GM23248 (cell line): ENCODE measurements at regions not wholly inside any gene's neighbourhood (a gene's known extent, or its start where the extent isn't known, plus 50 kb on each side); places are given as distances from the start of the nearest gene placed in this dataset.

Experiments
- DNase-seq: peaks from one replicate; pipeline ENCODE4 v3.0.0-alpha.2; 2015
- H2AFZ ChIP-seq: fragments of 200-600 bp; sonication (generic); 2 replicates; pipeline ENCODE4 v1.6.1; 2016; ENCODE audit warnings: antibody characterized with exemption
- H3F3A ChIP-seq: fragments of 200-600 bp; sonication (generic); 2 replicates; pipeline ENCODE4 v1.6.1; 2016; ENCODE audit warnings: mild to moderate bottlenecking, antibody characterized with exemption, mixed run types; ENCODE audit not compliant: insufficient read depth
- H3K27ac ChIP-seq: fragments of 200-600 bp; sonication (generic); 2 replicates; pipeline ENCODE4 v1.5.1; 2016; ENCODE audit warnings: mild to moderate bottlenecking
- H3K27me3 ChIP-seq: fragments of 200-600 bp; sonication (generic); replicated peaks from 2 replicates; pipeline ENCODE4 v1.6.1; 2016; ENCODE audit warnings: mild to moderate bottlenecking; ENCODE audit not compliant: insufficient read depth
- H3K36me3 ChIP-seq: fragments of 200-600 bp; sonication (generic); 2 replicates; pipeline ENCODE4 v1.6.1; 2016; ENCODE audit warnings: low read depth, mild to moderate bottlenecking
- H3K4me1 ChIP-seq: fragments of 200-600 bp; sonication (generic); 2 replicates; pipeline ENCODE4 v1.6.1; 2016; ENCODE audit warnings: mild to moderate bottlenecking; ENCODE audit not compliant: insufficient read depth
- H3K4me2 ChIP-seq: fragments of 200-600 bp; sonication (generic); one replicate; pipeline ENCODE4 v1.6.1; 2016; ENCODE audit warnings: mild to moderate bottlenecking; ENCODE audit not compliant: unreplicated experiment
- H3K4me3 ChIP-seq: fragments of 200-600 bp; sonication (generic); 2 replicates; pipeline ENCODE4 v1.5.1; 2016; ENCODE audit warnings: mild to moderate bottlenecking
- H3K79me2 ChIP-seq: fragments of 200-600 bp; sonication (generic); 2 replicates; pipeline ENCODE4 v1.6.1; 2016; ENCODE audit warnings: mild to moderate bottlenecking; ENCODE audit not compliant: insufficient read depth
- H3K9ac ChIP-seq: fragments of 200-600 bp; sonication (generic); 2 replicates; pipeline ENCODE4 v1.6.1; 2016; ENCODE audit warnings: mild to moderate bottlenecking
- H3K9me2 ChIP-seq: fragments of 200-600 bp; sonication (generic); 2 replicates; pipeline ENCODE4 v1.6.1; 2016; ENCODE audit warnings: mixed run types, mild to moderate bottlenecking, moderate library complexity; ENCODE audit not compliant: insufficient read depth
- H3K9me3 ChIP-seq: fragments of 200-600 bp; sonication (generic); one replicate; pipeline ENCODE4 v1.6.1; 2017; ENCODE audit warnings: low read depth
- H4K20me1 ChIP-seq: fragments of 200-600 bp; sonication (generic); 2 replicates; pipeline ENCODE4 v1.6.0; 2016; ENCODE audit not compliant: insufficient read depth
- EZH2 ChIP-seq: fragments of 200-600 bp; sonication (generic); IDR thresholded peaks from 2 replicates; pipeline ENCODE4 v1.6.1; 2018; ENCODE audit warnings: antibody characterized with exemption, mild to moderate bottlenecking; ENCODE audit not compliant: insufficient read depth, poor library complexity, severe bottlenecking
- EZH2phosphoT487 ChIP-seq: fragments of 200-600 bp; sonication (generic); IDR thresholded peaks from 2 replicates; pipeline ENCODE4 v1.6.1; 2018; ENCODE audit warnings: antibody characterized with exemption, moderate library complexity, mild to moderate bottlenecking, low read depth; ENCODE audit not compliant: insufficient read depth
- WGBS, 2 experiments: methylation state at CpG; one replicate each; pipeline ENCODE4 v1.1.6; 2015 to 2017; ENCODE audit warnings: low lambda C conversion rate in 2 of 2, low coverage in 1 of 2; ENCODE audit errors: missing lambda C conversion rate in 2 of 2; 5-methylcytosine and 5-hydroxymethylcytosine counted together
- in situ Hi-C: fragments of 300-500 bp; cut with MboI; formaldehyde crosslinking; loops from 2 replicates; pipeline ENCODE4 v1.15.0; 2020

- DNase-seq: no peak
- H3K36me3 ChIP-seq: no peaks in the 10 kb centered on the region
- H3K27ac ChIP-seq: no peak overlapping the region
- in situ Hi-C loops: no loop called here
- H3K4me1 ChIP-seq: peaks cover 34% of the 10 kb centered on the region
- no peaks in the 10 kb centered on the region for H3K79me2 ChIP-seq
- no peak overlapping the region for H3K4me3 ChIP-seq
- no peaks in the 10 kb centered on the region for H3K9me3 ChIP-seq
- H3F3A ChIP-seq: peaks cover 9% of the 10 kb centered on the region; the same call in 1 of the 2 replicates
- 77 to 79% methylated on average over 2 of the region's 2 CpGs for WGBS, 2 experiments
- H4K20me1 ChIP-seq: no peaks in the 10 kb centered on the region
- no peaks in the 10 kb centered on the region for H3K27me3 ChIP-seq
- no peak overlapping the region for H3K9ac ChIP-seq
- no peak for TF ChIP-seq EZH2
- TF ChIP-seq EZH2phosphoT487: no peak
- H3K9me2 ChIP-seq: no peaks in the 10 kb centered on the region
- no peak overlapping the region for H3K4me2 ChIP-seq
- no peak overlapping the region for H2AFZ ChIP-seq
Observed at GRCh38 chr4:107128116-107128515, 92.0 kb upstream of the DKK2 start.

GRCh38 chr4:107125496-107125895 lies 89.4 kb upstream of the DKK2 start:
- H3K9me3 ChIP-seq: no peaks in the 10 kb centered on the region
- no peak overlapping the region for H3K4me2 ChIP-seq
- TF ChIP-seq EZH2 (no peak), EZH2phosphoT487 (no peak)
- H3K4me3 ChIP-seq: no peak overlapping the region
- H3K27me3 ChIP-seq: no peaks in the 10 kb centered on the region
- no peak overlapping the region for H3K27ac ChIP-seq
- H3K9me2 ChIP-seq: no peaks in the 10 kb centered on the region
- WGBS, 2 experiments: 1 to 9% methylated on average over 2 of the region's 2 CpGs
- no peaks in the 10 kb centered on the region for H3K36me3 ChIP-seq
- DNase-seq: peak; percentile 61
- no peaks in the 10 kb centered on the region for H3K79me2 ChIP-seq
- peaks cover 25% of the 10 kb centered on the region for H3K4me1 ChIP-seq
- H3K9ac ChIP-seq: no peak overlapping the region
- no peaks in the 10 kb centered on the region for H4K20me1 ChIP-seq
- H2AFZ ChIP-seq: no peak overlapping the region
- H3F3A ChIP-seq: peaks cover 2% of the 10 kb centered on the region; the same call in 1 of the 2 replicates
- in situ Hi-C loops: no loop called here

- Histone ChIP-seq H4K20me1 (no peaks in the 10 kb centered on the region), H2AFZ (no peak overlapping the region), H3K36me3 (no peaks in the 10 kb centered on the region), H3K9me3 (no peaks in the 10 kb centered on the region), H3K4me2 (no peak overlapping the region), H3K4me3 (no peak overlapping the region), H3F3A (no peaks in the 10 kb centered on the region), H3K27me3 (no peaks in the 10 kb centered on the region), H3K9me2 (no peaks in the 10 kb centered on the region), H3K79me2 (no peaks in the 10 kb centered on the region), H3K27ac (no peak overlapping the region), H3K9ac (no peak overlapping the region), H3K4me1 (peaks cover 13% of the 10 kb centered on the region; the same call in 1 of the 2 replicates)
- DNase-seq: no peak
- in situ Hi-C loops: no loop called here
- TF ChIP-seq EZH2 (no peak), EZH2phosphoT487 (no peak)
- WGBS, 2 experiments: 26 to 34% methylated on average over 2 of the region's 2 CpGs
Observed at GRCh38 chr4:107122736-107123135, 86.6 kb upstream of the DKK2 start.

GRCh38 chr4:107120661-107121060 lies 84.5 kb upstream of the DKK2 start:
- no peak for TF ChIP-seq EZH2
- TF ChIP-seq EZH2phosphoT487: no peak
- no peaks in the 10 kb centered on the region for H3K36me3 ChIP-seq
- H3K27ac ChIP-seq: no peak overlapping the region
- H3K79me2 ChIP-seq: no peaks in the 10 kb centered on the region
- H3K9ac ChIP-seq: no peak overlapping the region
- no peaks in the 10 kb centered on the region for H3K27me3 ChIP-seq
- 7 to 18% methylated on average over 2 of the region's 2 CpGs for WGBS, 2 experiments
- H3K4me2 ChIP-seq: no peak overlapping the region
- no peaks in the 10 kb centered on the region for H3F3A ChIP-seq
- no peaks in the 10 kb centered on the region for H4K20me1 ChIP-seq
- peak overlapping the region; percentile 65 for H2AFZ ChIP-seq
- DNase-seq: peak; percentile 5
- in situ Hi-C loops: no loop called here
- H3K9me2 ChIP-seq: no peaks in the 10 kb centered on the region
- no peak overlapping the region for H3K4me3 ChIP-seq
- no peaks in the 10 kb centered on the region for H3K9me3 ChIP-seq
- peaks cover 13% of the 10 kb centered on the region; the same call in 1 of the 2 replicates for H3K4me1 ChIP-seq

- Histone ChIP-seq H3K36me3 (no peaks in the 10 kb centered on the region), H3K4me3 (no peak overlapping the region), H3K27ac (no peak overlapping the region), H2AFZ (no peak overlapping the region), H3K79me2 (no peaks in the 10 kb centered on the region), H3K27me3 (no peaks in the 10 kb centered on the region), H3K9me2 (no peaks in the 10 kb centered on the region), H3K9me3 (no peaks in the 10 kb centered on the region), H4K20me1 (no peaks in the 10 kb centered on the region), H3K4me2 (no peak overlapping the region), H3K9ac (no peak overlapping the region), H3K4me1 (peaks cover 9% of the 10 kb centered on the region; the same call in 1 of the 2 replicates), H3F3A (no peaks in the 10 kb centered on the region)
- in situ Hi-C loops: no loop called here
- TF ChIP-seq EZH2phosphoT487 (no peak), EZH2 (no peak)
- 88 to 92% methylated on average over 1 of the region's 1 CpG for WGBS, 2 experiments
- no peak for DNase-seq
Observed at GRCh38 chr4:107117726-107118125, 81.6 kb upstream of the DKK2 start.
